RWPE2 (cell line): ENCODE measurements at regions not wholly inside any gene's neighbourhood (a gene's known extent, or its start where the extent isn't known, plus 50 kb on each side); places are given as distances from the start of the nearest gene placed in this dataset.

Experiments
- ATAC-seq: fragments of 200-7000 bp; cut with Tn5 transposase; 3 replicates; pipeline ENCODE4 v1.9.1; 2021; ENCODE audit warnings: low read depth
- DNase-seq: peaks from one replicate; pipeline ENCODE4 v3.0.0-alpha.2; 2020; ENCODE audit warnings: low spot score
- H3K27ac ChIP-seq: fragments of 450-650 bp; 2 replicates; pipeline ENCODE4 v1.5.1; 2017; ENCODE audit warnings: mild to moderate bottlenecking; ENCODE audit not compliant: poor library complexity, severe bottlenecking
- H3K27me3 ChIP-seq: fragments of 250-450 bp; sonication (Bioruptor Pico); 2 replicates; pipeline ENCODE4 v1.5.1; 2021; ENCODE audit warnings: mild to moderate bottlenecking, moderate library complexity; ENCODE audit not compliant: insufficient read depth, poor library complexity, severe bottlenecking
- H3K36me3 ChIP-seq: fragments of 250-450 bp; sonication (Bioruptor Pico); 2 replicates; pipeline ENCODE4 v1.5.1; 2020; ENCODE audit warnings: low read depth, mild to moderate bottlenecking, moderate library complexity
- H3K4me1 ChIP-seq: fragments of 250-450 bp; sonication (Bioruptor Pico); 2 replicates; pipeline ENCODE4 v1.5.1; 2021; ENCODE audit warnings: mild to moderate bottlenecking, moderate library complexity; ENCODE audit not compliant: insufficient read depth, poor library complexity, severe bottlenecking
- H3K4me3 ChIP-seq: fragments of 250-450 bp; sonication (Bioruptor Pico); 2 replicates; pipeline ENCODE4 v1.5.1; 2021; ENCODE audit warnings: mild to moderate bottlenecking, moderate library complexity; ENCODE audit not compliant: severe bottlenecking
- H3K9me3 ChIP-seq: fragments of 250-450 bp; sonication (Bioruptor Pico); 2 replicates; pipeline ENCODE4 v1.5.1; 2021; ENCODE audit warnings: mild to moderate bottlenecking, moderate library complexity; ENCODE audit not compliant: severe bottlenecking
- TF ChIP-seq, protein P1 (sequence below): fragments of 450-650 bp; IDR thresholded peaks from one replicate; pipeline ENCODE4 v1.5.1; 2017; ENCODE audit warnings: mild to moderate bottlenecking, moderate library complexity; ENCODE audit not compliant: poor library complexity, severe bottlenecking

- TF ChIP-seq, protein P1, sequence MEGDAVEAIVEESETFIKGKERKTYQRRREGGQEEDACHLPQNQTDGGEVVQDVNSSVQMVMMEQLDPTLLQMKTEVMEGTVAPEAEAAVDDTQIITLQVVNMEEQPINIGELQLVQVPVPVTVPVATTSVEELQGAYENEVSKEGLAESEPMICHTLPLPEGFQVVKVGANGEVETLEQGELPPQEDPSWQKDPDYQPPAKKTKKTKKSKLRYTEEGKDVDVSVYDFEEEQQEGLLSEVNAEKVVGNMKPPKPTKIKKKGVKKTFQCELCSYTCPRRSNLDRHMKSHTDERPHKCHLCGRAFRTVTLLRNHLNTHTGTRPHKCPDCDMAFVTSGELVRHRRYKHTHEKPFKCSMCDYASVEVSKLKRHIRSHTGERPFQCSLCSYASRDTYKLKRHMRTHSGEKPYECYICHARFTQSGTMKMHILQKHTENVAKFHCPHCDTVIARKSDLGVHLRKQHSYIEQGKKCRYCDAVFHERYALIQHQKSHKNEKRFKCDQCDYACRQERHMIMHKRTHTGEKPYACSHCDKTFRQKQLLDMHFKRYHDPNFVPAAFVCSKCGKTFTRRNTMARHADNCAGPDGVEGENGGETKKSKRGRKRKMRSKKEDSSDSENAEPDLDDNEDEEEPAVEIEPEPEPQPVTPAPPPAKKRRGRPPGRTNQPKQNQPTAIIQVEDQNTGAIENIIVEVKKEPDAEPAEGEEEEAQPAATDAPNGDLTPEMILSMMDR, result no peak
- no peak overlapping the region for H3K27ac ChIP-seq
Measured at GRCh38 chr4:188408244-188409030, 269.2 kb downstream of the TRIML1 start.

GRCh38 chr4:188409851-188410250 is 270.6 kb downstream of the TRIML1 start:
- H3K4me3 ChIP-seq, result no peak overlapping the region
- TF ChIP-seq, protein P1, result no peak
- DNase-seq (no peak), ATAC-seq (no peak)
- no peak overlapping the region for H3K27ac ChIP-seq
- no peaks in the 10 kb centered on the region for H3K9me3 ChIP-seq
- no peaks in the 10 kb centered on the region for H3K36me3 ChIP-seq
- no peaks in the 10 kb centered on the region for H3K27me3 ChIP-seq
- no peaks in the 10 kb centered on the region for H3K4me1 ChIP-seq

More at GRCh38 chr4:188408244-188409030, 269.2 kb downstream of the TRIML1 start:
- Histone ChIP-seq H3K4me1 (no peaks in the 10 kb centered on the region), H3K27me3 (no peaks in the 10 kb centered on the region), H3K36me3 (no peaks in the 10 kb centered on the region), H3K4me3 (no peak overlapping the region), H3K9me3 (no peaks in the 10 kb centered on the region)
- DNase-seq (no peak), ATAC-seq (no peak)

- ATAC-seq, result no peak
- TF ChIP-seq, protein P1, result no peak
- H3K27me3 ChIP-seq, result no peaks in the 10 kb centered on the region
- no peaks in the 10 kb centered on the region for H3K4me1 ChIP-seq
- no peak for DNase-seq
- no peak overlapping the region for H3K4me3 ChIP-seq
- no peaks in the 10 kb centered on the region for H3K9me3 ChIP-seq
- no peak overlapping the region for H3K27ac ChIP-seq
- no peaks in the 10 kb centered on the region for H3K36me3 ChIP-seq
Measured at GRCh38 chr4:188411805-188412204, 272.6 kb downstream of the TRIML1 start.

DNA sequence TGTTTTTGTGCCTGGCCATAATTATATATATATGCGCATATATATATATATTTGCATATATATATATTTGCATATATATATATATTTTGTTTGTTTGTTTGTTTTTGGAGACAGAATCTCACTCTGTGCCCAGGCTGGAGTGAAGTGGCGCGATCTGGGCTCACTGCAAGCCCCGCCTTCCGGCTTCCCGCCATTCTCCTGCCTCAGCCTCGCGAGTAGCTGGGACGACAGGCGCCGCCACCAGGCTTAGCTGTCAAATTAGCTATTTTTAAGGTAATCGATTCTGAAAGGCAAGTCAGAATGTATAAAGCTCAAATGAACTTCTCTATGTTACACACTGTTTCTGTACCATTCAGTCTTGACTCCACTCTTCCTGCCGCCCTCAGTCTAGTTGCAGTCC is 273.3 kb downstream of the TRIML1 start:
- TF ChIP-seq, protein P1, result no peak
- DNase-seq (no peak), ATAC-seq (no peak)
- Histone ChIP-seq H3K4me3 (no peak overlapping the region), H3K27me3 (no peaks in the 10 kb centered on the region), H3K9me3 (no peaks in the 10 kb centered on the region), H3K36me3 (no peaks in the 10 kb centered on the region), H3K27ac (no peak overlapping the region), H3K4me1 (no peaks in the 10 kb centered on the region)

DNA sequence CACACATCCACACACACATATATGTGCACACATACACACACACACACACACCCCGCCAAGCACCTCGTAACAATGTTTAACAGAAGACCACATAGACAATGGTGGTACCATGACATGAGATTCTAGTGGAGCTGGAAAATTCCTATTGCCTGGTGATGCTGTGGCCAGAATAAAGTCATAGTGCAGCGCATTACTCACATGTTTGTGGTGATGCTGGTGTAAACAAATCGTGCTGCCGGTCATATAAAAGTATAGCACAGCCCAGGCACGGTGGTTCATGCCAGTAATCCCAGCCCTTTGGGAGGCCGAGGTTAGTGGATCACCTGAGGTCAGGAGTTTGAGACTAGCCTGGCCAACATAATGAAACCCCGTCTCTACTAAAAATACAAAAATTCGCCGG is 275.2 kb downstream of the TRIML1 start:
- no peak for ATAC-seq
- Histone ChIP-seq H3K4me3 (no peak overlapping the region), H3K4me1 (no peaks in the 10 kb centered on the region), H3K9me3 (no peaks in the 10 kb centered on the region), H3K27ac (no peak overlapping the region), H3K36me3 (no peaks in the 10 kb centered on the region), H3K27me3 (no peaks in the 10 kb centered on the region)
- no peak for DNase-seq
- TF ChIP-seq, protein P1, result no peak
